Endothelial cell of umbilical vein (primary cell): ENCODE measurements at regions not wholly inside any gene's neighbourhood (a gene's known extent, or its start where the extent isn't known, plus 50 kb on each side); places are given as distances from the start of the nearest gene placed in this dataset.

Experiments used
- BruUV-seq: library from RNA; stranded (reverse); fragments of 400-500 nt; replicated peaks from 2 replicates; lab custom pipeline; 2021; lab: Mats Ljungman, UMichigan
- CTCF ChIA-PET: fragments of 300-600, 350-600 bp; sonication (Branson Sonifier 250); formaldehyde crosslinking; loops from one replicate; lab custom pipeline; 2021; ENCODE audit warnings: antibody characterized with exemption, inconsistent platforms; lab: Charles Lee
- POLR2A ChIA-PET: fragments of 300-600, 350-600 bp; sonication (Branson Sonifier 250); formaldehyde crosslinking; loops from one replicate; lab custom pipeline; 2021; ENCODE audit warnings: antibody characterized with exemption, inconsistent platforms; lab: Charles Lee
- DNase-seq: peaks from one replicate; pipeline ENCODE4 v3.0.0-alpha.2; 2011; ENCODE audit warnings: low read depth, low spot score
- FAIRE-seq: peaks from 2 replicates; lab custom pipeline; 2011; peaks lifted over from hg19 to GRCh38; lab: Jason Lieb, UNC
- H2AFZ ChIP-seq: 2 replicates; pipeline ENCODE4 v1.6.0; 2012; ENCODE audit warnings: low read depth, low read length, control low read depth, inconsistent platforms
- H3K27ac ChIP-seq: 2 replicates; pipeline ENCODE4 v1.5.1; 2011; ENCODE audit warnings: low read depth, mild to moderate bottlenecking, control low read depth, low read length, moderate library complexity; ENCODE audit not compliant: insufficient read depth
- H3K27me3 ChIP-seq, 2 experiments: 2 replicates each; pipeline versions ENCODE4 v1.6.0 to v1.6.1; 2011; ENCODE audit warnings: low read length in 2 of 2, mixed read lengths in 1 of 2; ENCODE audit not compliant: control insufficient read depth in 2 of 2, insufficient read depth in 2 of 2
- H3K36me3 ChIP-seq, 2 experiments: 2 replicates in 1 of 2; 3 replicates in 1 of 2; pipeline ENCODE4 v1.5.1; 2011; ENCODE audit warnings: low read length in 2 of 2, mild to moderate bottlenecking in 1 of 2, moderate library complexity in 1 of 2; ENCODE audit not compliant: control insufficient read depth in 2 of 2, insufficient read depth in 2 of 2; ENCODE audit errors: extremely low read depth in 1 of 2
- H3K4me1 ChIP-seq: 3 replicates; pipeline ENCODE4 v1.5.1; 2011; ENCODE audit warnings: mild to moderate bottlenecking, low read length; ENCODE audit not compliant: control insufficient read depth, insufficient read depth; ENCODE audit errors: extremely low read depth
- H3K4me2 ChIP-seq: 2 replicates; pipeline ENCODE4 v1.6.1; 2011; ENCODE audit warnings: low read length, control low read depth, mixed read lengths; ENCODE audit not compliant: insufficient read depth
- H3K4me3 ChIP-seq, 3 experiments: fragments of 200-600 bp in 1 of 3; sonication (generic), shearing (Covaris generic) in 1 of 3; replicated peaks in 1 of 3; 2 replicates each; pipeline ENCODE4 v1.5.1; 2011 to 2016; ENCODE audit warnings: control low read depth in 3 of 3, low read length in 3 of 3, mild to moderate bottlenecking in 2 of 3, inconsistent platforms in 1 of 3, low read depth in 1 of 3, moderate library complexity in 1 of 3; ENCODE audit not compliant: insufficient read depth in 1 of 3
- H3K79me2 ChIP-seq: 2 replicates; pipeline ENCODE4 v1.6.0; 2012; ENCODE audit warnings: low read length, inconsistent platforms; ENCODE audit not compliant: control insufficient read depth, insufficient read depth
- H3K9ac ChIP-seq: replicated peaks from 2 replicates; pipeline ENCODE3; 2011; ENCODE audit warnings: low read length, control low read depth; ENCODE audit not compliant: insufficient read depth; ENCODE audit errors: extremely low read depth
- H3K9me1 ChIP-seq: replicated peaks from 3 replicates; pipeline ENCODE4 v1.6.0; 2011; ENCODE audit warnings: mild to moderate bottlenecking, low read length; ENCODE audit not compliant: control insufficient read depth, insufficient read depth; ENCODE audit errors: extremely low read depth
- H3K9me3 ChIP-seq: replicated peaks from 2 replicates; pipeline ENCODE4 v1.5.1; 2012; ENCODE audit warnings: low read length, inconsistent platforms; ENCODE audit not compliant: control insufficient read depth, insufficient read depth
- H4K20me1 ChIP-seq: replicated peaks from 2 replicates; pipeline ENCODE3; 2011; ENCODE audit warnings: mild to moderate bottlenecking, low read length; ENCODE audit not compliant: control insufficient read depth, insufficient read depth; ENCODE audit errors: extremely low read depth
- EZH2 ChIP-seq: IDR thresholded peaks from 2 replicates; pipeline ENCODE4 v1.6.1; 2012; ENCODE audit warnings: borderline replicate concordance, low read depth, mild to moderate bottlenecking, moderate library complexity, low read length, inconsistent platforms; ENCODE audit not compliant: severe bottlenecking
- FOS ChIP-seq: IDR thresholded peaks from 2 replicates; pipeline ENCODE4 v1.6.1; 2011; ENCODE audit warnings: mild to moderate bottlenecking, low read length, moderate library complexity, borderline replicate concordance; ENCODE audit not compliant: insufficient read depth
- GATA2 ChIP-seq: IDR thresholded peaks from 2 replicates; pipeline ENCODE4 v1.7.0; 2011; ENCODE audit warnings: low read depth, mild to moderate bottlenecking, moderate library complexity, mixed read lengths, low read length; ENCODE audit not compliant: insufficient read length, insufficient read depth
- JUN ChIP-seq: IDR thresholded peaks from 2 replicates; pipeline ENCODE4 v1.6.1; 2011; ENCODE audit warnings: borderline replicate concordance, low read depth; ENCODE audit not compliant: insufficient read length, insufficient read depth
- MYC ChIP-seq: IDR thresholded peaks from one replicate; pipeline ENCODE4 v1.6.1; 2011; ENCODE audit warnings: mild to moderate bottlenecking, low read depth, low read length
- POLR2A ChIP-seq: IDR thresholded peaks from 2 replicates; pipeline ENCODE4 v1.6.1; 2012; ENCODE audit warnings: low read depth, mild to moderate bottlenecking, control low read depth, low read length
- POLR2AphosphoS5 ChIP-seq: IDR thresholded peaks from 2 replicates; pipeline ENCODE4 v1.6.1; 2012; ENCODE audit warnings: low read depth, mild to moderate bottlenecking, control low read depth, low read length, moderate library complexity; ENCODE audit not compliant: insufficient read depth
- dilution Hi-C: fragments of 300-500 bp; cut with MboI; formaldehyde crosslinking; loops from one replicate; pipeline ENCODE4 v1.15.0; 2019; ENCODE audit warnings: low sequenced_read_pairs; ENCODE audit not compliant: extremely low pct_ligation_motif_present
- intact Hi-C: fragments of 100-400 bp; cut with micrococcal nuclease; formaldehyde crosslinking; loops from one replicate; pipeline ENCODE4 v1.10.0; 2022
- TF ChIP-seq, protein P1 (sequence below): IDR thresholded peaks from 2 replicates; pipeline ENCODE4 v1.6.1; 2011; ENCODE audit not compliant: insufficient read depth, insufficient read length
- TF ChIP-seq, protein P2 (sequence below), 2 donors: IDR thresholded peaks; 1 replicate in 1 of 2; 2 replicates in 1 of 2; pipeline ENCODE4 v1.5.1; 2011; ENCODE audit warnings: low read length in 2 of 2, mild to moderate bottlenecking in 2 of 2, moderate library complexity in 2 of 2, control low read depth in 1 of 2, inconsistent platforms in 1 of 2, low read depth in 1 of 2; ENCODE audit not compliant: insufficient read depth in 1 of 2; ENCODE audit errors: extremely low read depth in 1 of 2

DNA sequence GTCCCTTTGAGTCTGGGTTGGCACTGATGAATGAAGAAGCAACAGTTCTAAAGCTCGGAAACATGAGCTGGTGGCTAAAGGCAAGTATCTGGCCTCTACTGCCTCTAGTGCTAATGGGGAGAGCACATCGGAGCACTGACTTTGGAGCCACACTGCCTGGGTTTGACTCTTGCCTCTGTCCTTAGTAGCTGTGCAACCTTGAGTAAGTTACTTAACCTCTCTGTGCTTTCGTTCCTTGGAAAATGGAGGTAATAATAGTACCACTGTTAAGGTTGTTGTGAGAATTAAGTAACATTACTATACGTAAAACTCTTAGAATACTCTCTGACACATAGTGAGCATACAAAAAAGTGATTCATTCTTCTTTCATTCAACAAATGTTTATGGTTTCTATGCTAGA, 211.2 kb downstream of the ATG4C start:
- H3K9me1 ChIP-seq: no peaks in the 10 kb centered on the region
- DNase-seq: no peak
- no TSS peak for BruUV-seq
- ChIA-PET CTCF (no interaction called here), POLR2A (no interaction called here)
- H3K9me3 ChIP-seq: no peaks in the 10 kb centered on the region
- no peaks in the 10 kb centered on the region for H3K36me3 ChIP-seq
- intact Hi-C loops: no loop called here
- peaks cover 0 to 5% of the 10 kb centered on the region in 2 experiments for H3K27me3 ChIP-seq
- dilution Hi-C loops: no loop called here
- no peak overlapping the region for H2AFZ ChIP-seq
- H3K79me2 ChIP-seq: no peaks in the 10 kb centered on the region
- no peak overlapping the region for H3K27ac ChIP-seq
- H3K4me1 ChIP-seq: no peaks in the 10 kb centered on the region
- no peaks in the 10 kb centered on the region for H4K20me1 ChIP-seq
- no peak overlapping the region for H3K9ac ChIP-seq
- no peak overlapping the region for H3K4me2 ChIP-seq
- no peak for FAIRE-seq
- TF ChIP-seq EZH2: no peak
- TF ChIP-seq, protein P1, sequence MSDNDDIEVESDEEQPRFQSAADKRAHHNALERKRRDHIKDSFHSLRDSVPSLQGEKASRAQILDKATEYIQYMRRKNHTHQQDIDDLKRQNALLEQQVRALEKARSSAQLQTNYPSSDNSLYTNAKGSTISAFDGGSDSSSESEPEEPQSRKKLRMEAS: no peak
- TF ChIP-seq MYC: no peak
- TF ChIP-seq, protein P2, sequence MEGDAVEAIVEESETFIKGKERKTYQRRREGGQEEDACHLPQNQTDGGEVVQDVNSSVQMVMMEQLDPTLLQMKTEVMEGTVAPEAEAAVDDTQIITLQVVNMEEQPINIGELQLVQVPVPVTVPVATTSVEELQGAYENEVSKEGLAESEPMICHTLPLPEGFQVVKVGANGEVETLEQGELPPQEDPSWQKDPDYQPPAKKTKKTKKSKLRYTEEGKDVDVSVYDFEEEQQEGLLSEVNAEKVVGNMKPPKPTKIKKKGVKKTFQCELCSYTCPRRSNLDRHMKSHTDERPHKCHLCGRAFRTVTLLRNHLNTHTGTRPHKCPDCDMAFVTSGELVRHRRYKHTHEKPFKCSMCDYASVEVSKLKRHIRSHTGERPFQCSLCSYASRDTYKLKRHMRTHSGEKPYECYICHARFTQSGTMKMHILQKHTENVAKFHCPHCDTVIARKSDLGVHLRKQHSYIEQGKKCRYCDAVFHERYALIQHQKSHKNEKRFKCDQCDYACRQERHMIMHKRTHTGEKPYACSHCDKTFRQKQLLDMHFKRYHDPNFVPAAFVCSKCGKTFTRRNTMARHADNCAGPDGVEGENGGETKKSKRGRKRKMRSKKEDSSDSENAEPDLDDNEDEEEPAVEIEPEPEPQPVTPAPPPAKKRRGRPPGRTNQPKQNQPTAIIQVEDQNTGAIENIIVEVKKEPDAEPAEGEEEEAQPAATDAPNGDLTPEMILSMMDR (IDR thresholded peaks at IDR 0.05; ENCODE audit: extremely low read depth in 1 of 2, insufficient read depth in 1 of 2, low read depth in 1 of 2, low read length in 2 of 2): no peak
- TF ChIP-seq GATA2: no peak
- no peak for TF ChIP-seq JUN
- TF ChIP-seq POLR2AphosphoS5: no peak
- TF ChIP-seq POLR2A: no peak
- no peak for TF ChIP-seq FOS
- no peak overlapping the region for H3K4me3 ChIP-seq
